ENCODE measurements at regions not wholly inside any gene's neighbourhood (a gene's known extent, or its start where the extent isn't known, plus 50 kb on each side); places are given as distances from the start of the nearest gene placed in this dataset.

DNA sequence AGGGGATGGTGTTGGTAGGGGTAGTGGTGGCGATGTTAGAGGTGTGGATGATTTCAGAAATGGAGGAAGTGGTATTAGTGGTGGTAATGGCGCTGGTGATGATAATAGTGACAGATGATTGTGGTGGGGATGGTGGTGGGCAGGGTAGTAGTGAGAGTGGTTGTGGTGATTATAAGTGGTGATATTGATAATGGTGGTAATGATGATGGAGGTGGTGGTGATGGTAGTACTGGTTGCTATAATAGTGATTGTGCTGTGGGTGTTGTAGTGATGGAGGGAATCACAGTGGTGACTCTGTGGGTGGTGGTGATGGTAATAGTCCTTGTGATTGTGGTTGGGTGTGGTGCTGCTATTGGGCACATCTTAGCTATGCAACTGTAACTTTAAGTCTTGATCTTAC, 61.6 kb upstream of the TBX20 start:
- H3K9me3 ChIP-seq = no peaks in the 10 kb centered on the region
- intact Hi-C loops (cut with DNase I; ENCODE audit: low total_unique reads) = no loop called here
- no peak overlapping the region for H3K27ac ChIP-seq
- WGBS, 2 donors = 95 to 99% methylated on average over 2 of the region's 2 CpGs
- no peak overlapping the region for H3K4me3 ChIP-seq
- H3K4me1 ChIP-seq = no peaks in the 10 kb centered on the region
- no peaks in the 10 kb centered on the region for H3K36me3 ChIP-seq (ENCODE audit: low read depth, missing control alignments)
- no peak for DNase-seq
- no peaks in the 10 kb centered on the region for H3K27me3 ChIP-seq
- no peak for TF ChIP-seq POLR2A (IDR thresholded peaks at IDR 0.05)
- TF ChIP-seq, protein P1, sequence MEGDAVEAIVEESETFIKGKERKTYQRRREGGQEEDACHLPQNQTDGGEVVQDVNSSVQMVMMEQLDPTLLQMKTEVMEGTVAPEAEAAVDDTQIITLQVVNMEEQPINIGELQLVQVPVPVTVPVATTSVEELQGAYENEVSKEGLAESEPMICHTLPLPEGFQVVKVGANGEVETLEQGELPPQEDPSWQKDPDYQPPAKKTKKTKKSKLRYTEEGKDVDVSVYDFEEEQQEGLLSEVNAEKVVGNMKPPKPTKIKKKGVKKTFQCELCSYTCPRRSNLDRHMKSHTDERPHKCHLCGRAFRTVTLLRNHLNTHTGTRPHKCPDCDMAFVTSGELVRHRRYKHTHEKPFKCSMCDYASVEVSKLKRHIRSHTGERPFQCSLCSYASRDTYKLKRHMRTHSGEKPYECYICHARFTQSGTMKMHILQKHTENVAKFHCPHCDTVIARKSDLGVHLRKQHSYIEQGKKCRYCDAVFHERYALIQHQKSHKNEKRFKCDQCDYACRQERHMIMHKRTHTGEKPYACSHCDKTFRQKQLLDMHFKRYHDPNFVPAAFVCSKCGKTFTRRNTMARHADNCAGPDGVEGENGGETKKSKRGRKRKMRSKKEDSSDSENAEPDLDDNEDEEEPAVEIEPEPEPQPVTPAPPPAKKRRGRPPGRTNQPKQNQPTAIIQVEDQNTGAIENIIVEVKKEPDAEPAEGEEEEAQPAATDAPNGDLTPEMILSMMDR (IDR thresholded peaks at IDR 0.05) = no peak

DNA sequence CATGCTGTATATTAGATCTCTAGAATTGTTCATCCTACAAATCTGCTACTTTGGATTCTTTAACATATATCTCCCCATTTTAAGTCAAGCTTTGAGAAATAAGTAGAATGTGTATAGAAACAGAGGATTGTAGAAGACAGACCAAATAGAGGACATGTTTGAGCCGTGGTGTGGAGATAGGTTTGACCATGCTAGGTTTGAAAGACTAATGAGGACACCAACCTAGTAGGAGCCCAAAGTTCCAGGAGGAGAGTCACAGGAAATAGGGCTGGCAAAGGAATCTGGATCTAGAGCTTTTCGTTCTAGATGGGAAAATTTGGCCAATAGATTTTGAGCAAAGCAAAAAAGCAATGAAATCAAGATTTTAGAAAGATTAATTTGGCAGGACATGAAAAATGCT, 60.5 kb upstream of the TBX20 start:
- no peak overlapping the region for H3K27ac ChIP-seq
- intact Hi-C loops (cut with DNase I; ENCODE audit: low total_unique reads) = no loop called here
- no peaks in the 10 kb centered on the region for H3K36me3 ChIP-seq (ENCODE audit: low read depth, missing control alignments)
- 84 to 87% methylated on average over 2 of the region's 2 CpGs for WGBS, 2 donors
- no peaks in the 10 kb centered on the region for H3K9me3 ChIP-seq
- H3K4me3 ChIP-seq = no peak overlapping the region
- no peak for DNase-seq
- TF ChIP-seq, protein P1 (IDR thresholded peaks at IDR 0.05) = no peak
- no peak for TF ChIP-seq POLR2A (IDR thresholded peaks at IDR 0.05)
- no peaks in the 10 kb centered on the region for H3K27me3 ChIP-seq
- no peaks in the 10 kb centered on the region for H3K4me1 ChIP-seq

DNA sequence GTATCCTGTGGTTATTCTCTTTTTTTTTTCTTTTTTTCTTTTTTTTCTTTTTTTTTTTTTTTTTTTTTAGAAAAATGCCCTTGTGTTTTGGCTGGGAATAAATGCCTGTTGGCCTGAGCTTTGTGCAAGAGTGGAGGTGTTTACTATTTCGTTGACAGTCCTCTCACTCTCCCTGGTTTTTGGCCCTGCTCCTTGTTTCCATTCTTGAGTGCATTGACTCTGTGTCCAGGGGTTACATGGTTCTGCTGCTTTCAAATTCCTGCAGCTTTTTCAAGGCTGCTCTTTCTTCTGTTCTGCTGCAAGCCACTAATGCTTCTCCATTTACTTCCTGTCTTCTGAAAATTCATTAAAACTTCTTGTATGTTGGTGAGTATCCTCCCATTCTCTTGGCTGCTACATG, 59.7 kb upstream of the TBX20 start:
- Histone ChIP-seq H3K36me3 (ENCODE audit: low read depth, missing control alignments) (no peaks in the 10 kb centered on the region), H3K4me3 (no peak overlapping the region), H3K9me3 (no peaks in the 10 kb centered on the region), H3K27me3 (no peaks in the 10 kb centered on the region), H3K4me1 (no peaks in the 10 kb centered on the region), H3K27ac (no peak overlapping the region)
- 25 to 26% methylated on average over 1 of the region's 1 CpG for WGBS, 2 donors
- intact Hi-C loops (cut with DNase I; ENCODE audit: low total_unique reads) = no loop called here
- TF ChIP-seq, protein P1 (IDR thresholded peaks at IDR 0.05) = no peak
- TF ChIP-seq POLR2A (IDR thresholded peaks at IDR 0.05) = no peak
- no peak for DNase-seq
